ENCODE measurements at regions not wholly inside any gene's neighbourhood (a gene's known extent, or its start where the extent isn't known, plus 50 kb on each side); places are given as distances from the start of the nearest gene placed in this dataset.

DNA sequence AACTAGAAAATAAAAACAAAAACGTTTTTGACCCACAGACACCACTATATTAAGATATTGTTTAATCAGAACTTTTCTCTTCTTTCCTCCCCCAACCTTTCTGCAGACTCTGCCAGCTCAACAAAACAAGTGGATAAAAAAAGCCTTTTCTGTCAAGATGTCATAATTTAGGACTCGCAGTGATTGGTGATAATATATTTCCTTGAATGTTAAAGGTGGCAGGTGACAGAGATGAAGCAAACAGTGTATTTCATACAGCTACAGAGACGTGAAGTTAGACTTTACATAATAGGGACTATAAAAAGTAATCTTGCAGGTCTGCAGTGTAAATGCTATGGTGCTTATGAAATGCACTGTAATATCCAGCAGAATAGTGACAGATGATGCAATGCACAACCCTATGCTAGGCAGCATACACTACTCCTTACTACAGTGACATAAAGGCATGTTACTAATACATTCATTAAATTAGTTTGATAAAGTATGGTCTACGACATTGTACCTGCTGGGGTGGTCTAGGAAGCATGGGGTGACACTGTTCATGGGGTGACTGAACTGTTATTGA is 326.7 kb upstream of the GRAMD2B start:
- H3K9me3 Mint-ChIP-seq (ENCODE audit: unreplicated experiment) = no peaks in the 10 kb centered on the region
- H3K4me3 ChIP-seq (ENCODE audit: low read depth, low read length) = no peak overlapping the region
- H3K4me1 ChIP-seq = no peaks in the 10 kb centered on the region
- intact Hi-C loops (cut with micrococcal nuclease; ENCODE audit: unreplicated experiment) = no loop called here
- no peaks in the 10 kb centered on the region for H3K27me3 ChIP-seq (replicated peaks; ENCODE audit: control insufficient read depth, insufficient read depth, low read length)
- TF ChIP-seq, protein P1, sequence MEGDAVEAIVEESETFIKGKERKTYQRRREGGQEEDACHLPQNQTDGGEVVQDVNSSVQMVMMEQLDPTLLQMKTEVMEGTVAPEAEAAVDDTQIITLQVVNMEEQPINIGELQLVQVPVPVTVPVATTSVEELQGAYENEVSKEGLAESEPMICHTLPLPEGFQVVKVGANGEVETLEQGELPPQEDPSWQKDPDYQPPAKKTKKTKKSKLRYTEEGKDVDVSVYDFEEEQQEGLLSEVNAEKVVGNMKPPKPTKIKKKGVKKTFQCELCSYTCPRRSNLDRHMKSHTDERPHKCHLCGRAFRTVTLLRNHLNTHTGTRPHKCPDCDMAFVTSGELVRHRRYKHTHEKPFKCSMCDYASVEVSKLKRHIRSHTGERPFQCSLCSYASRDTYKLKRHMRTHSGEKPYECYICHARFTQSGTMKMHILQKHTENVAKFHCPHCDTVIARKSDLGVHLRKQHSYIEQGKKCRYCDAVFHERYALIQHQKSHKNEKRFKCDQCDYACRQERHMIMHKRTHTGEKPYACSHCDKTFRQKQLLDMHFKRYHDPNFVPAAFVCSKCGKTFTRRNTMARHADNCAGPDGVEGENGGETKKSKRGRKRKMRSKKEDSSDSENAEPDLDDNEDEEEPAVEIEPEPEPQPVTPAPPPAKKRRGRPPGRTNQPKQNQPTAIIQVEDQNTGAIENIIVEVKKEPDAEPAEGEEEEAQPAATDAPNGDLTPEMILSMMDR (IDR thresholded peaks at IDR 0.05; ENCODE audit: insufficient read depth in 1 of 2, low read depth in 1 of 2, low read length in 1 of 2, severe bottlenecking in 1 of 2, unreplicated experiment in 1 of 2) = no peak
- H3K36me3 Mint-ChIP-seq (ENCODE audit: insufficient read depth, unreplicated experiment) = no peaks in the 10 kb centered on the region
- H3K27me3 Mint-ChIP-seq (ENCODE audit: insufficient read depth, unreplicated experiment) = no peaks in the 10 kb centered on the region
- no peaks in the 10 kb centered on the region for H3K9me3 ChIP-seq
- H3K4me1 Mint-ChIP-seq (ENCODE audit: low read depth, unreplicated experiment) = no peaks in the 10 kb centered on the region
- DNase-seq = no peak
- CTCF ChIA-PET = no interaction called here
- POLR2A ChIA-PET = no interaction called here
- no peak overlapping the region for H3K4me3 Mint-ChIP-seq (ENCODE audit: unreplicated experiment)
- H3K27ac Mint-ChIP-seq (ENCODE audit: unreplicated experiment) = no peak overlapping the region
- BruUV-seq (replicated peaks) = no TSS peak
- no peaks in the 10 kb centered on the region for H3K36me3 ChIP-seq (ENCODE audit: control insufficient read depth, insufficient read depth, low read length)

DNA sequence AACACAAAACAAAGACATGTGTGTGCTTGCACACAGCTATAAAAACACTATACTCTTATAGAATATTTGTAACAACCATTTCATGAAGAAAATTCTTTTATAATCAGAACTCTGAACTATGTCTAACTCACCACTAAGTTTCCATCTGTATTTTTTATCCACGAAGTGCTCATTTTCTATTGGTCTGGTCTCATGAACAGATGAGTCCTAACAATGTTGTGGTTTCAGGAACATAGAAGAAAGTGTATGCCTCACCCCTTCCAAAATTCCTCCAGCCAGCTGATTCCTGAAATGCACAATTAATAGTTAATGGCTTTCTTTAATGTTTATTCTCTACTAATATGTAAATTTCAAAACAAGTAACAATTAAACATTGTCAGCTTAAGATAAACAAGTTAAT is 325.3 kb upstream of the GRAMD2B start:
- intact Hi-C loops (cut with micrococcal nuclease; ENCODE audit: unreplicated experiment) = no loop called here
- no peaks in the 10 kb centered on the region for H3K4me1 Mint-ChIP-seq (ENCODE audit: low read depth, unreplicated experiment)

DNA sequence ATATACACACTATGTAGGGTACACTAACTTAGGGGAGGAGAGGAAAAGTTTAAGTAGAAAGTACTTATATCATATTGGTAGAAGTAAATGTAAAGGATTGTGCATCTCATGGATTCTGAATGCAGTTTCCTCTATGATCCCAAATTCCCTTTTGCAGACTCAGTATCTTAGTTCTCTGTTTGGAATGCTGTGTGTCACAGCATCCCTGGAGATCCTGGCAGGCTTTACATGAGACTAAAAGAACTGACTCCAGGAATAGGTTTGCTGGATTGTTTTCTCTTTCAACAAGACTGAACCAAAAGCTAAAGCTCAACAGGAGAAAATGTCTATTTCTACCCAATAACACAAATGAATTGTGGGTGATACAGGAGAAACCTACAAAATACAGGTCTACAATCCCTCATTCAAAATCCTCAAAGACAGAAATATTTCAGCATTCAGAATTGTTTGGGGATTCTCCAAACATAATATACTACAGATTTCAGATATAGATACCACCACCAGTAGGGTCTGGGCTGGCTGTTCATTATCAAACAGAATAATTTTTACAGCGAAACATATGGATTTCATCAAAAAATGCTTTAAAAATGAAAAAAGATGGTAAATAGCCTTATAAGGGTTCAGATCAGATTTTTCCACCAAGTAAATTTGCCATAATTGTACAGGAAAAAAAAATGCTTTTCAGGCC is 324.7 kb upstream of the GRAMD2B start:
- TF ChIP-seq, protein P1 (IDR thresholded peaks at IDR 0.05; ENCODE audit: insufficient read depth in 1 of 2, low read depth in 1 of 2, low read length in 1 of 2, severe bottlenecking in 1 of 2, unreplicated experiment in 1 of 2) = no peak
- Histone ChIP-seq H3K4me1 (no peaks in the 10 kb centered on the region), H3K9me3 (no peaks in the 10 kb centered on the region), H3K36me3 (ENCODE audit: control insufficient read depth, insufficient read depth, low read length) (no peaks in the 10 kb centered on the region), H3K27me3 (replicated peaks; ENCODE audit: control insufficient read depth, insufficient read depth, low read length) (no peaks in the 10 kb centered on the region), H3K4me3 (ENCODE audit: low read depth, low read length) (no peak overlapping the region)
- DNase-seq = no peak
- ChIA-PET POLR2A (no interaction called here), CTCF (no interaction called here)
- Mint-ChIP-seq H3K36me3 (ENCODE audit: insufficient read depth, unreplicated experiment) (no peaks in the 10 kb centered on the region), H3K9me3 (ENCODE audit: unreplicated experiment) (no peaks in the 10 kb centered on the region), H3K27me3 (ENCODE audit: insufficient read depth, unreplicated experiment) (no peaks in the 10 kb centered on the region), H3K27ac (ENCODE audit: unreplicated experiment) (no peak overlapping the region), H3K4me1 (ENCODE audit: low read depth, unreplicated experiment) (no peaks in the 10 kb centered on the region), H3K4me3 (ENCODE audit: unreplicated experiment) (no peak overlapping the region)
- no TSS peak for BruUV-seq (replicated peaks)
- intact Hi-C loops (cut with micrococcal nuclease; ENCODE audit: unreplicated experiment) = no loop called here

More for the DNA sequence above, 325.3 kb upstream of the GRAMD2B start:
- Histone ChIP-seq H3K4me3 (ENCODE audit: low read depth, low read length) (no peak overlapping the region), H3K4me1 (no peaks in the 10 kb centered on the region), H3K36me3 (ENCODE audit: control insufficient read depth, insufficient read depth, low read length) (no peaks in the 10 kb centered on the region), H3K9me3 (no peaks in the 10 kb centered on the region), H3K27me3 (replicated peaks; ENCODE audit: control insufficient read depth, insufficient read depth, low read length) (no peaks in the 10 kb centered on the region)
- Mint-ChIP-seq H3K9me3 (ENCODE audit: unreplicated experiment) (no peaks in the 10 kb centered on the region), H3K27me3 (ENCODE audit: insufficient read depth, unreplicated experiment) (no peaks in the 10 kb centered on the region), H3K4me3 (ENCODE audit: unreplicated experiment) (no peak overlapping the region), H3K36me3 (ENCODE audit: insufficient read depth, unreplicated experiment) (no peaks in the 10 kb centered on the region), H3K27ac (ENCODE audit: unreplicated experiment) (no peak overlapping the region)
- TF ChIP-seq, protein P1 (IDR thresholded peaks at IDR 0.05; ENCODE audit: insufficient read depth in 1 of 2, low read depth in 1 of 2, low read length in 1 of 2, severe bottlenecking in 1 of 2, unreplicated experiment in 1 of 2) = no peak
- BruUV-seq (replicated peaks) = no TSS peak
- ChIA-PET POLR2A (no interaction called here), CTCF (no interaction called here)
- DNase-seq = no peak
